GM21737 (cell line): ENCODE measurements at regions not wholly inside any gene's neighbourhood (a gene's known extent, or its start where the extent isn't known, plus 50 kb on each side); places are given as distances from the start of the nearest gene placed in this dataset.
"Not testable (repeated sequence)": the region's sequence is repeated elsewhere in the genome, so short reads cannot be mapped to it uniquely, and the experiment has no call there.

Experiments
- ATAC-seq: cut with Tn5 transposase; IDR thresholded peaks from one replicate; pipeline ENCODE4 v1.9.1; 2021; ENCODE audit warnings: mild to moderate bottlenecking, moderate library complexity; ENCODE audit not compliant: unreplicated experiment

DNA sequence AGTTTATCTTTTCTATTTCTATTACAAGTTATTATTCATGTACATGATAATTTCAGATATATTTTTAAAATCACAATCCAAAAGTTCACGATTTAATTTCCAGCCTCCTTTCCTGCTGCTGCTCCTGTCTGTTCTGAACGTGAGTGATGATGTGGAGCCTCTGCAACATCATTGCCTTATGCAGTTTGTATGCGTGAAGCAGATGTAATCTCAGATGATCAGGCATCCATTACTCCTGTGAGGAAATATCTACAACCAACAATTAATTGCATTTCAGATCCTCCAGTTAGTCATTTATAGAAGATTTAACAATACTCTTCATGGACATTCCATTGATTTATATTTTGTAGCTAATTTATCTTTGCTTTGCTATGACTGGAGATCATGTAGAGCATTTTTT is 668.7 kb upstream of the EPHA5 start:
- no peak for ATAC-seq

DNA sequence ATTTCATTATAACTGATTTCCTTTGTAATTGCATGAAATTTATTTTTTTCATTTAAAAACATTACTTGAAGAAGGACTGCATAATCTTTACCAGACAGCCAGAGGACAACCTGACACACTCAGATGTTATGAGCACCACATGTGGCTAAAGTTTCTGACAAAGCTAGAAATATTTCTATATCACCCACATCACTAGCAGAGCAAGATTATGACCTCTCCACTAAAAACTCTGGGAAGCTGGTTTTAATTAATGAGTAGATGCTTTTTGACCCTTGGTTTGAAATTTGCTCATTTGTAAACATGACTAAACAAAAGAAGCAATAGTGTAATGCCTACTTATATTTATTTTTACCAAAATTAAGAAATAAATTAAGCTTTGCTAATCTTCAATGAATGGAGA is 661.5 kb upstream of the EPHA5 start:
- no peak for ATAC-seq

DNA sequence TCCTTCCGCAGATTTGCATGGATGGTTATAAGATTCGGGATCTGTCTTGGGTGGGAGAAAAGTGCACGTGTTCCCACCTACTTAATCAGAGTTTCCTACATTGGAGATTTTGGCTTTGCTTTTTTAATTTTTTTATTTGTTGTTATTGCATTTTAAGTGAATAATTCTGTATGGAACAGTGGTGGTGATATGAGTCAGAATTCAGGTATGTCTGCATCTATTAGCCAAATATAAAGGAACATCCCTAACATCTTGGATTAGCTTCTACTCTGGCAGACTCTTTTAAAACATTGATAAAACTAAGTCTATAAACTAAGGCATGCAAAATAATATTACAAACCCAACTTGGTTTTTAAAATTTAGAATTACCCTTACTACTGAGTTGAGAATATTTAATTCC is 659.8 kb upstream of the EPHA5 start:
- no peak for ATAC-seq

DNA sequence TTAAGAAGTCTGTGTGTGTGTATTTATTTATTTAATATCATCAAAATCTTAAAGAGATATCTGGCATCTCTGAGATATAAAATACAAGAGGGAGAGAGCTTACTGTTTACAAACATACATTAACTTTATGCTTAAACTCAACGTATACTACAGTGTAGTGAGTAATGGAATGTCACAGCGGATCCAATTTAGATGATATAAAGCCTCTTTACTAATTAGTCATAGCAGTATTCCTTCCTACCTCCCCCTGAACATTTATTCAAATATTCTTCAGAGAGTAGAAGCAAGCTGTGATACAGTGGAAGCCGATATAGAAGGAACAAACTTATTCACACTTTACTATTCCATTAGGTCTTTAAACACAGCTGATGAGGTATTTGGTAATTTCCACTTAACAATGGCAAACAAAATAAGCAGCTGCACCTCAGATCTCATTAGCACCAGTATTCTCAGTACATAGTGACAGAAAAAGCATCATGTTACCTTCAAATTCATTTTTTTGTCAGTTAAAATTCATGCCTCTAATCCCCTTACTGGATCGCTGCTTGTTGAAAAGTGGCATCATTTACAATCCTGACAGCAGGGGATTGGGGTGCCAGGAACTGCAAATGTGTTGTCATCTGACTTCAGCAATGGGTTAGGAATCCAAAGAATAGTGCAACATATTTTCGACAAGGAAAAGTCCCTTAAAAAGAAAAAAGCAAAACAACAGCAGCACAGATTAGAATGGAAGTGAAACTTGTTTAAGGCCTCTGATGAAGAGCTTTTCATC is 658.7 kb upstream of the EPHA5 start:
- no peak for ATAC-seq

DNA sequence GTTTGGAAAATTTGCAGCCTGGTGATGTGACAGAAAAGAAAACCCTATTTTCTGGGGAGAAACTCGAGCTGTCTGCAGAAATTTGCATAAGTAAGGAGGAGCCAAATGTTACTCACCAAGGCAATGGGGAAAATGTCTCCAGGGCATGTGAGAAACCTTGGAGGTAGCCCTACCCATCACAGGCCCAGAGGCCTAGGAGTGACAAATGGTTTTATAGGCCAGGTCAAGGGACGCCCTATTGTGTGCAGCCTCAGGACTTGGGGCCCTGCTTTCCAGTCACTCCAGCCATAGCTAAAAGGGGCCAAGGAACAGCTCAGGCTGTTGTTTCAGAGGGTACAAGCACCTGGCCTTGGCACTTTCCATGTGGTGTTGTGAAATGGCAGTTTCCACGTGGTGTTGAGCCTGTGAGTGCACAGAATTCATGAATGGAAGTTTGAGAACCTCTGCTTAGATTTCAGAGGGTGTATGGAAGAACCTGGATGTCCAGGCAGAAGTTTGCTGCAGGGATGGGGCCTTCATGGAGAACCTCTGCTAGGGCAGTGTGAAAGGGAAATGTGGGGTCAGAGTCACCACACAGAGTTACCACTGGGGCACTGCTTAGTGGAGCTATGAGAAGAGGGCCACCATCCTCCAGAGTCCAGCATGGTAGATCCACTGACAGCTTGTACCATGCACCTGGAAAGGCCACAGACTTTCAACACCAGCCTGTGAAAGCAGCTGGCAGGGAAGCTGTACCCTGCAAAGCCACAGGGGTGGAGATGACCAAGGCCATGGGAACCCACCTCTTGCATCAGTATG is 637.6 kb upstream of the EPHA5 start:
- ATAC-seq: no peak

DNA sequence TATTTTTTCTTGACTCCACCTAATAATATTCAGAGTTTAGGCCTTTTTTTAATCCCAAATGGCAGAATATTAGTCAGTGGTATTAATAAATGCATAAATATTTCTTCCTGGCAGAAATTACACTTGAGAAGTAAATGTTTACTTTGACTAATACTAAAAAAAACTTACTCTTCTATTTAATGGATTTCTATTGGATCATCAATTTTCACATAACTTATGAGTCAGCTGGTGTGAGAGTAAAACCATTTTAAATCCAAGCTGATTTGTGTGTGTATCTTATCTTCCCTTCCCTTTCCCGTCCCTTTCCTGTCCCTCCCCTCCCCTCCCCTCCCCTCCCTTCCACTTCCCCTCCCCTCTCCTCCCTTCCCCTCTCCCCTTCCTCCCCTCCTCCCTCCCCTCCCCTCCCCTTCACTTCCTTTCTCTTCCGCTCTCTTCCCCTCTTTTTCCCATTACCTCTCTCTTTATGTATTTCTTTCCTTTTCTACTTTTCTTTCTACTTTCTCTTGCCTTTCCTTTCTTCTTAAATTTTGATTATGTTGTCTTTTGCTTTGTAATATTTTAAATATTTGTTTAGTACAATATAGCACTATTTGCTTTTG is 630.1 kb upstream of the EPHA5 start:
- no peak for ATAC-seq

DNA sequence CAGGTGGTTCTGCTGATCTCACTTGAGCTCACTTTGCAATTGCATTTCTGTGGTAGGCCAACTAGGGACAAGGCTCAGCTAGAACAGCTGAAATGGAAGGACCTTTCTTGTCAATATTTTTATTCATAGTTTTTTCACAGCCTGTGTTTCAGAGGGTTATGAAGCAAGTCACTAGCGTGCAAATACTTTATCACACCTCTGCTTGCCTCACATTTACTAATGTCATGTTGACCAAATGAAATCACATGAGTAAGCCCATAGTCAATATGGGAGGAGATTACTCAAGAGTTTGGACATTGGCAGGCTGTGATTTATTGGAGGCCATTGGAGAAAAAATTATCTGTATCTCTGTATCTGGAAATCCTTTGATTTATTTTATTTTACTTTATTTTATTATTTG is 628.3 kb upstream of the EPHA5 start:
- no peak for ATAC-seq

DNA sequence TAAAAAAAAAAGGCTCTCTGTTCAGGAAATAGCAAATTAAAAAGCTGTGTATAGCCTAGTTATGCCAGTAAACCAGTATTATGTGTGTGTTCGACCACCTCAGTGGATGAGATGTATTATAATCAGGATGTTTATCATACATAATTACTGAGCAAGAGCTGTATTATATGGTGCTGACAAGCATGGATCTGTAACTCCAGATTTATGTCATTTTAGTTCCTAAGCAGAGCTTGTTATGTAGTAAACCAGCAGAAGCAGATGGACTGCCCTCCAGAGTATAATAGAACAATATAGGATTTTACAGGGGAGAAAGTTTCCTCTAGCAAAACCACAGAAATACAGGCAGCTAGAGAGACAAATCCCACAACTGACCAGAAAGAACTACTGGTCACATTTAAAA is 627.4 kb upstream of the EPHA5 start:
- no peak for ATAC-seq

DNA sequence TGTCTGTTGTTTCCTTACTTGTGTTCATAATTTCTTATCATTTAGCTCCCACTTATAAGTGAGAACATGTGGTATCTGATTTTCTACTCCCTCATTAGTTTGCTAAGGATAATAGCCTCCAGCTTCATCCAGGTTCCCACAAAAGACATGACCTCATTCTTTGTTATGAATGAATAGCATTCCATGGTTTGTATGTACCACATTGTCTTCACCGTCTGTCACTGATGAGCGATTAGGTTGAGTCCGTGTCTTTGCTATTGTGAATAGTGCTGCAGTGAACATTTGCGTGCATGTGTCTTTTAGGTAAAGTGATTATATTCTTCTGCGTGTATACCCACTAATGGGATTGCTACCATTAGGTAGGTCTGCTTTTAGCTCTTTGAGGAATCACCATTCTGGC is 624.3 kb upstream of the EPHA5 start:
- ATAC-seq: no peak

DNA sequence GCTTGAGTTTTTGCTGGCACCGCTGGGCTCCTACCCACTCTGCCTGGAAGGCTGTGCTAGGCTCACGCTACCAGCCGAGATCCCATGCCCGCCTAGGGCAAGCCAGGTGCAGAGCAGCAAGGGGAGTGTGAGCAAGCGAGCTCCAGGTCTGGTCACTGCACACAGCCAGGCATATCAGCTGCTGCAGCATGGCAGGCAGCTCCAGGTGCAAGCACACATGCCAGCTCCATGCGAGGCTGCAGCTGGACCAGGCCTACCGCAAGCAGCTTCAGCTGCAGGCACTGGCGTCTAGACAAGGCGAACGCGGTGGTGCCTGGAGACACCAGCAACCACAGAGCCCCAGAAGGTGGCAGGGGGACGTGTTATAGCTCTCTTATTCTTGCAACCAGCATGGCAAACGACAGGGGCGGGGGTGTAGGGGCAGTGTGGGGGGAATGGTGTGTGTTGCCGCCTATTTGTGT is 614.7 kb upstream of the EPHA5 start:
- ATAC-seq: no peak

DNA sequence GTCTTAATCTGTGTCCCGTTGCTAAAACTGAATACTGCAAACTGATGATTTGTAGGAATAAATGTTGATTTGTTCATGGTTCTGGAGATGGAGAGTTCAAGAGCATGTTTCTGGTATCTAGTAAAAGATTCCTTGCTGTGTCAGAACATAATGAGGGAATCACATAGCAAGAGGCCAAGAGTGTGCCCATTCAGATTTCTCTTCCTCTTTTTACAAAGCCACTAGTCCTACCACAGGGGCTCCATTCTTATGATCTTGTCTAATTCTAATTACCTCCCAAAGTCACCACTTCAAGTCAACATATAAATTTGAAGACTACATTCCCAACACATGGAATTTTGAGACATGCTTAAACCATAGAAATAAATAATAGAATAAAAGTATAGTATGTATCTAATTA is 608.8 kb upstream of the EPHA5 start:
- ATAC-seq: no peak

DNA sequence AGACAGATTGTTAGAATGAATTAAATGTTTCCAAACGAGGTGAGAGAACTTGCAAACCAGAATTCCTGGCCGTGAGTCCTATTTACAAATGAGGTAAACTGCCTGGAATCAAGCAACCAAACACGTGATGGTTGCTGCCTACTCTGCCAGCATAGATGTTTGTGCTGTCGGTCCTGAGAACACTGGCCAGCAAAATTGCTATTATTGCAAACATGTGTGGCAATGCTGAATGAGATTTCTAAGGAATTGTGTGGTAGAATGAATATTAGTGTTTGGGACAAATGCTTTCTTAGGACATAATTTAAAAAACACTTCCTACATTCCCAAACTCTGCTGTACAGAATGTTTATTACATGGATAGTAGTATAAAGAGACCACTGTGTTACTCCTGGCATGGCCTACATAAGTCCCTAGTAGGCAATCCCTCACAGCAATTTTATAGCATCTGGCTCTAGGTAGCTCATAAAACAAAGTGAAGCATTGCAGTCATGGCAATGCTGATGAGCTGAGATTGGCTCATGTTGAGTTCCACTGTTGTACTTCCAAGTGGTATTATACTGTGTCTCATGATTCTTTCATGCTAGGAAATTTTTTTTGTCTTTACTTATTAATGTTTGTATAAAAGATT is 605.2 kb upstream of the EPHA5 start:
- ATAC-seq: no peak

DNA sequence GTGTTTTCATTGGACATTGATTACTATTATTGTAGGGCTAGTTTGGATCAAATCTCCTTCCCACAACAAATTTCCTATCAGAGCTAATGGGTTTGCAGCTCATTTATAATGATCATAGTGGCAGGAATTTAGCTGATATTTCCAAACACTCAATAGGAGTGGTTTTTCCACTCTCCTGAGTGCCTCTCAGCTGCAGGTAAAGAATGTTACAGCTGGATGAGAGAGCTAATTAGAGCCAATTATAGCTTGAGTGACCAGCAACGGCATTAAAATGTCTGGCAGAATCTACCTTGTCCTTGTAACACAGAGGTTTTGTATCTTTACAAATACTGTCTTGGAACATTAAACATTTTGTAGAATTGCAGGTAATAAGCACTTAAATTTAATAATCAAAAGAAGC is 602.8 kb upstream of the EPHA5 start:
- ATAC-seq: no peak

DNA sequence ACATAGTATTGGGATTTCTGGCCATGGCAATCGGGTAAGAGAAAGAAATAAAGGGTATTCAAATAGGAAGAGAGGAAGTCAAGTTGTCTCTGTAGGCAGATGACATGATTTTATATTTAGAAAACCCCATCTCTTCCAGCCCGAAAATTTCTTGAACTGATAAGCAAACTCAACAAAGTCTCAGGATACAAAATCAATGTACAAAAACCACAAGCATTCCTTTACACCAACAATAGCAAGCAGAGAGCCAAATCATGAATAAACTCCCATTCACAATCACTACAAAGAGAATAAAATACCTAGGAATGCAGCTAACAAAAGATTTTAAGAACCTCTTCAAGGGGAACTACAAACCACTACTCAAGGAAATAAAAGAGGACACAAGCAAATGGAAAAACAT is 600.1 kb upstream of the EPHA5 start:
- not testable (repeated sequence) for ATAC-seq

DNA sequence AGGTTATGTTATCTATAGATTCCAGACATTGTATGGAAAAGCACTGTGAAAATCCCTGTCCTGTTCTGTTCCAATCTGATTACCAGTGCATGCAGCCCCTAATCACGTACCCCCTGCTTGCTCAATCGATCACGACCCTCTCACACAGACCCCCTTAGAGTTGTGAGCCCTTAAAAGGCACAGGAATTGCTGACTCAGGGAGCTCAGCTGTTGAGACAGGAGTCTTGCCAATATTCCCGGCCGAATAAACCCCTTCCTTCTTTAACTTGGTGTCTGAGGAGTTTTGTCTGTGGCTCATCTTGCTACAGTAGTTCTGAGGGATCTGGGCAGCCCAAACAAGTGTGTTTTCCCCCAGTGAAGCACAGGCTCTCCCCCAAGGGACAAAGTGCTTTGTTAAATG is 596.3 kb upstream of the EPHA5 start:
- ATAC-seq: not testable (repeated sequence)

DNA sequence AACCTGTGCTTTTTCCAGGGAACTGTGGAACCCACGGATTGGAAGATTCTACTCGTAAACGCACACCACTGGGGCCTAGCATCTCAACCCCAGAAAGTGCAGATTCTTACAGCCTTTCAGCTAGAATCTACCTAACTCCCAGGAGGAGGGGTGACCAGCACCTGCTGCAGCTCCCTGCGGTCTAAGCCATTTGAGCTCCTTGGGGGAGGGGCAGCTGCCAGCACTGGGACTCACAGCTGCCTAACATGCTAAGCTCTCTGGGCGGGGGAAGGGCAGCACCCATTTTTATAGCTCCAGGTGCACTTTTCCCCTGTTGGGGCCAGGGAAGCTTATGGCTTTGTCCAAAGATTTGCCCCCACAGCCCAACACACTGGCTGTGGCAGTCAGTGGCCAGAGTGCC is 595.7 kb upstream of the EPHA5 start:
- no peak for ATAC-seq

DNA sequence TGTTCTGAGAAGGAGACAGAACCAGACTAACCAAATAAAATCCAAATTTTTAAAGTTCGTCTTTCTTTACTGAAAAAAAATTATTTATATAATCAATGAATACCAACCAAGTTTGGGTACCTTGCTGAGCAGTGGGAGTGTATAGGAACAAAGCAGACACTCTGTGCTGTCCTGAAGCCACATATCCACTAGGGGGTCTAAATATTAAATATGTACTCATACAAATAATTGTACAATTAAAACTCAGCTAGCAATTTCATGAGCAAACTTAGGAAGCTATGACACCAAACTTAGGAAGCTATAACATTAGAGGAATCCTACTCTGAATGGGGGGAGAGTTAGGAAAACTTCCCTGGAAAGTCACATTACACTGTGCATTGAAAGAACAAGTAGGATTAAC is 582.0 kb upstream of the EPHA5 start:
- ATAC-seq: no peak

DNA sequence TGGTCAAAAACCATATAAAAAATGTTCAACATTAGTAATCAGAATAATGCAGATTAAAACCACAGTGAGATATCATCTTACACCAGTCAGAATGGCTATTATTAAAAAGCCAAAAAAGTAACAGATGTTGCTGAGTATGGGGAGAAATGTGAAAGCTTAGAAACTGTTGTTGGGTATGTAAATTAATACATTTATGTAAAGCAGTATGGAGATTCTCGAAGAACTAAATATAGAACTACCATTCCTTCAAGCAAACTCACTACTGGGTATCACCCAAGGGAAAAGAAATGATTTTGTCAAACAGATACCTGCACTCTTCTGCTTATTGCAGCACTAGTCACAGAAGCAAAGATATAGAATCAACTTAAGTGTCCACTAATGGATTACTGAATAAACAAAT is 576.4 kb upstream of the EPHA5 start:
- no peak for ATAC-seq

DNA sequence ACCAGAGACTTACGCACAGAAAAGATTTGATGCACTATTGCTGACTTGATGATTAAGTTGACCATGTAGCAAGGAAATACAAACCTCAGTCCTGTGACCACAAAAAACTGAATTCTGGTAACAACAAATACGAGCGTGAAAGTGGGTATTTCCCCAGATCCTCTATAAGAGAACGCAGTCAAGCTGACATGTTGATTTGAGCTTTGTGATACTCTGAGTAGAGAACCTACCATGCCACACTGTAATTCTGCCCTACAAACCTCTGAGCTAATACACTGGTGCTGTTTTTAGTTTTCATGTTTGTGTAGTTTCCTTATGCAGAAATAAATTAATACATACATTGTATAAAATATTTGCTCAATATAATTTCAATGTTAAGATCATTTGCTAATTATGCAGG is 565.6 kb upstream of the EPHA5 start:
- ATAC-seq: no peak

DNA sequence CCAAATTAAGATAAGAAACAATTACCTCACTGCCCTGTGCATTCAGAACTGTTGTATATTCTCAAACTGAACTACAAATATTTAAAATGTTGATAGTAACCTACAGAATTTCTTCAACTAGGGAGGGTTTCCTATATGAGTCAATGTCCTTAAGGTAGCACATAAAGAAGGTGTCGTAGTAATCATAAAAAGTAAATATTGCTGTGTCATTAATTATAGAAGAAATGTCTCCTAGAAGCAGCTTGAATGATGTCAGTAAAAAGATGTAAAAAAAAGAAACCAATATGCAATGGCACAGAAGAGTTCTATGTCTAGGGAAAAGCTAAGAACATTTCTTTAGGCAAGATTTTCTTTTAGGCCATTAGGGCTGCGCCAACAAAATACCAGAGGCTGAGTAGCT is 559.6 kb upstream of the EPHA5 start:
- no peak for ATAC-seq

DNA sequence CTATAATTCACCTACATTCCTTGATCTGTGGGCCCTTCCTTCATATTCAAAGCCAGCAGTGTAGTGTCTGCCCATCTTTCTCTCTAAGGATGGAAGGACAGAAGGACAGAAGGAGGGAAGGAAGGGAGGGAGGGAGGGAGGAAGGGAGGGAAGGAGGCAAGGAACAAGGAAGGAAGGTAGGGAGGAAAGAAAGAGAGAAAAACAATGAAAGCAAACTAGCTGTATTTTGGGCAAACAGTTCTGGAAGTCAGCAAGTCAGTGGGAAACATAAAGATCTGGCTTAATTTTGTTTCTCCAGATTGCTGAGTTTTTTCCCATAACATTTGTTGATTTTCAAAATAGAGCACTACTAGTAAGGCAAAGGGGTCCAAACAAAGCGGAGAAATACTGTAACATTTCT is 555.2 kb upstream of the EPHA5 start:
- ATAC-seq: no peak
